ENCODE measurements at regions not wholly inside any gene's neighbourhood (a gene's known extent, or its start where the extent isn't known, plus 50 kb on each side); places are given as distances from the start of the nearest gene placed in this dataset.
"Not testable (repeated sequence)": the region's sequence is repeated elsewhere in the genome, so short reads cannot be mapped to it uniquely, and the experiment has no call there.

GRCh38 chrX:114127005-114127404 lies 456.9 kb upstream of the HTR2C start:
- DNase-seq (ENCODE audit: low read depth, low spot score): no peak

GRCh38 chrX:114101081-114101480 lies 482.8 kb upstream of the HTR2C start:
- in situ Hi-C loops (cut with HindIII; ENCODE audit: low pct_unique_long_range_greater_than_20kb, low sequenced_read_pairs): no loop called here
- no peak for DNase-seq (ENCODE audit: low read depth, low spot score)

More at GRCh38 chrX:114127005-114127404, 456.9 kb upstream of the HTR2C start:
- in situ Hi-C loops (cut with HindIII; ENCODE audit: low pct_unique_long_range_greater_than_20kb, low sequenced_read_pairs): no loop called here

- no peak for DNase-seq (ENCODE audit: low read depth, low spot score)
- in situ Hi-C loops (cut with HindIII; ENCODE audit: low pct_unique_long_range_greater_than_20kb, low sequenced_read_pairs): no loop called here
Observed at GRCh38 chrX:114097866-114098265, 486.0 kb upstream of the HTR2C start.

GRCh38 chrX:114097427-114097826 lies 486.5 kb upstream of the HTR2C start:
- in situ Hi-C loops (cut with HindIII; ENCODE audit: low pct_unique_long_range_greater_than_20kb, low sequenced_read_pairs): no loop called here
- no peak for DNase-seq (ENCODE audit: low read depth, low spot score)

- in situ Hi-C loops (cut with HindIII; ENCODE audit: low pct_unique_long_range_greater_than_20kb, low sequenced_read_pairs): no loop called here
- DNase-seq (ENCODE audit: low read depth, low spot score): no peak
Observed at GRCh38 chrX:114095789-114096188, 488.1 kb upstream of the HTR2C start.

GRCh38 chrX:114087543-114087942 lies 496.3 kb upstream of the HTR2C start:
- no peak for DNase-seq (ENCODE audit: low read depth, low spot score)
- in situ Hi-C loops (cut with HindIII; ENCODE audit: low pct_unique_long_range_greater_than_20kb, low sequenced_read_pairs): no loop called here

- no peak for DNase-seq (ENCODE audit: low read depth, low spot score)
- in situ Hi-C loops (cut with HindIII; ENCODE audit: low pct_unique_long_range_greater_than_20kb, low sequenced_read_pairs): no loop called here
Observed at GRCh38 chrX:114077773-114078172, 506.1 kb upstream of the HTR2C start.

- in situ Hi-C loops (cut with HindIII; ENCODE audit: low pct_unique_long_range_greater_than_20kb, low sequenced_read_pairs): no loop called here
- peak; percentile 0 for DNase-seq (ENCODE audit: low read depth, low spot score)
Observed at GRCh38 chrX:114075073-114075673, 508.7 kb upstream of the HTR2C start.

- in situ Hi-C loops (cut with HindIII; ENCODE audit: low pct_unique_long_range_greater_than_20kb, low sequenced_read_pairs): no loop called here
- DNase-seq (ENCODE audit: low read depth, low spot score): no peak
Observed at GRCh38 chrX:114073926-114074325, 510.0 kb upstream of the HTR2C start.

- DNase-seq (ENCODE audit: low read depth, low spot score): no peak
- in situ Hi-C loops (cut with HindIII; ENCODE audit: low pct_unique_long_range_greater_than_20kb, low sequenced_read_pairs): no loop called here
Observed at GRCh38 chrX:114071412-114071811, 512.5 kb upstream of the HTR2C start.

- in situ Hi-C loops (cut with HindIII; ENCODE audit: low pct_unique_long_range_greater_than_20kb, low sequenced_read_pairs): no loop called here
- DNase-seq (ENCODE audit: low read depth, low spot score): no peak
Observed at GRCh38 chrX:114065577-114066223, 518.2 kb upstream of the HTR2C start.

- DNase-seq (ENCODE audit: low read depth, low spot score): no peak
- in situ Hi-C loops (cut with HindIII; ENCODE audit: low pct_unique_long_range_greater_than_20kb, low sequenced_read_pairs): no loop called here
Observed at GRCh38 chrX:114061226-114061625, 522.7 kb upstream of the HTR2C start.

GRCh38 chrX:114058988-114059418 lies 524.9 kb upstream of the HTR2C start:
- in situ Hi-C loops (cut with HindIII; ENCODE audit: low pct_unique_long_range_greater_than_20kb, low sequenced_read_pairs): no loop called here
- no peak for DNase-seq (ENCODE audit: low read depth, low spot score)

- DNase-seq (ENCODE audit: low read depth, low spot score); in situ Hi-C loops (cut with HindIII; ENCODE audit: low pct_unique_long_range_greater_than_20kb, low sequenced_read_pairs): not testable (repeated sequence)
Observed at GRCh38 chrX:114057422-114057821, 526.5 kb upstream of the HTR2C start.

- in situ Hi-C loops (cut with HindIII; ENCODE audit: low pct_unique_long_range_greater_than_20kb, low sequenced_read_pairs): no loop called here
- DNase-seq (ENCODE audit: low read depth, low spot score): no peak
Observed at GRCh38 chrX:114051667-114052315, 532.1 kb upstream of the HTR2C start.

- in situ Hi-C loops (cut with HindIII; ENCODE audit: low pct_unique_long_range_greater_than_20kb, low sequenced_read_pairs): no loop called here
- DNase-seq (ENCODE audit: low read depth, low spot score): no peak
Observed at GRCh38 chrX:114050075-114050796, 533.6 kb upstream of the HTR2C start.

GRCh38 chrX:114049063-114049462 lies 534.8 kb upstream of the HTR2C start:
- no peak for DNase-seq (ENCODE audit: low read depth, low spot score)
- in situ Hi-C loops (cut with HindIII; ENCODE audit: low pct_unique_long_range_greater_than_20kb, low sequenced_read_pairs): no loop called here

GRCh38 chrX:114047558-114047957 lies 536.3 kb upstream of the HTR2C start:
- in situ Hi-C loops (cut with HindIII; ENCODE audit: low pct_unique_long_range_greater_than_20kb, low sequenced_read_pairs): no loop called here
- no peak for DNase-seq (ENCODE audit: low read depth, low spot score)
